ENCODE measurements at regions not wholly inside any gene's neighbourhood (a gene's known extent, or its start where the extent isn't known, plus 50 kb on each side); places are given as distances from the start of the nearest gene placed in this dataset.

- Histone ChIP-seq H3K9me2 (replicated peaks; ENCODE audit: low read depth, low read length) (no peaks in the 10 kb centered on the region), H3K4me2 (ENCODE audit: low read depth, low read length, poor library complexity, severe bottlenecking) (no peak overlapping the region), H3K9ac (ENCODE audit: low read depth, low read length, poor library complexity, severe bottlenecking) (no peak overlapping the region), H3K9me3 (ENCODE audit: insufficient read depth, low read depth, low read length) (no peaks in the 10 kb centered on the region), H3K27me3 (ENCODE audit: insufficient read depth, low read length, poor library complexity, severe bottlenecking) (no peaks in the 10 kb centered on the region), H3F3A (ENCODE audit: low read depth) (no peaks in the 10 kb centered on the region), H3K79me2 (ENCODE audit: insufficient read depth, low read length) (no peaks in the 10 kb centered on the region), H3K36me3 (ENCODE audit: insufficient read depth, low read length) (no peaks in the 10 kb centered on the region), H3K4me1 (ENCODE audit: insufficient read depth, low read length, poor library complexity, severe bottlenecking) (no peaks in the 10 kb centered on the region), H3K4me3 (ENCODE audit: low read length, poor library complexity, severe bottlenecking) (no peak overlapping the region), H2AFZ (ENCODE audit: low read length) (no peak overlapping the region), H4K20me1 (ENCODE audit: insufficient read depth, low read length, poor library complexity, severe bottlenecking) (no peaks in the 10 kb centered on the region)
- no peak for TF ChIP-seq EZH2phosphoT487 (IDR thresholded peaks at IDR 0.05; ENCODE audit: borderline replicate concordance)
- TF ChIP-seq, protein P1, sequence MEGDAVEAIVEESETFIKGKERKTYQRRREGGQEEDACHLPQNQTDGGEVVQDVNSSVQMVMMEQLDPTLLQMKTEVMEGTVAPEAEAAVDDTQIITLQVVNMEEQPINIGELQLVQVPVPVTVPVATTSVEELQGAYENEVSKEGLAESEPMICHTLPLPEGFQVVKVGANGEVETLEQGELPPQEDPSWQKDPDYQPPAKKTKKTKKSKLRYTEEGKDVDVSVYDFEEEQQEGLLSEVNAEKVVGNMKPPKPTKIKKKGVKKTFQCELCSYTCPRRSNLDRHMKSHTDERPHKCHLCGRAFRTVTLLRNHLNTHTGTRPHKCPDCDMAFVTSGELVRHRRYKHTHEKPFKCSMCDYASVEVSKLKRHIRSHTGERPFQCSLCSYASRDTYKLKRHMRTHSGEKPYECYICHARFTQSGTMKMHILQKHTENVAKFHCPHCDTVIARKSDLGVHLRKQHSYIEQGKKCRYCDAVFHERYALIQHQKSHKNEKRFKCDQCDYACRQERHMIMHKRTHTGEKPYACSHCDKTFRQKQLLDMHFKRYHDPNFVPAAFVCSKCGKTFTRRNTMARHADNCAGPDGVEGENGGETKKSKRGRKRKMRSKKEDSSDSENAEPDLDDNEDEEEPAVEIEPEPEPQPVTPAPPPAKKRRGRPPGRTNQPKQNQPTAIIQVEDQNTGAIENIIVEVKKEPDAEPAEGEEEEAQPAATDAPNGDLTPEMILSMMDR (conservative IDR thresholded peaks at IDR 0.05; ENCODE audit: low read length) = no peak
Observed at GRCh38 chr5:179405426-179406030, 60.3 kb upstream of the ADAMTS2 start.

DNA sequence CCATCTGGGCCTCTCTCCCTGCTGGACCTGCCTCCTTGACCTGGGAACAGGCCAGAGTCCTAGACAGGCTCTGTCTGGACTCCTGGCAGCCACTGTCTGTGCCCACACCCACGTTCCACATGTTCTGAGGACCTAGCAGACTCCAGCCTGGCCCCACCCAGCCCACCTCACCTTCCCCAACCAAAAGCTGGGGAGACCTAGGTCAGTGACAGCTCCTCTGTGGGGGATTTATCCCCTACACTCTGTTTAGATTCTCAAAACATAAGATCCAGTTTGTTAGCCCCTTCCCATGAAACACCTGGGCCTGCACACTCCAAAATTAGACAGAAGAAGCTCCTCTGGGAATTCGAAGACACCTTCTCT, 59.8 kb upstream of the ADAMTS2 start:
- no peaks in the 10 kb centered on the region for H3K79me2 ChIP-seq (ENCODE audit: insufficient read depth, low read length)
- no peaks in the 10 kb centered on the region for H3K27me3 ChIP-seq (ENCODE audit: insufficient read depth, low read length, poor library complexity, severe bottlenecking)
- no peaks in the 10 kb centered on the region for H4K20me1 ChIP-seq (ENCODE audit: insufficient read depth, low read length, poor library complexity, severe bottlenecking)
- H3K4me2 ChIP-seq (ENCODE audit: low read depth, low read length, poor library complexity, severe bottlenecking) = no peak overlapping the region
- TF ChIP-seq, protein P1 (conservative IDR thresholded peaks at IDR 0.05; ENCODE audit: low read length) = no peak
- no peak for TF ChIP-seq EZH2phosphoT487 (IDR thresholded peaks at IDR 0.05; ENCODE audit: borderline replicate concordance)
- no peaks in the 10 kb centered on the region for H3K36me3 ChIP-seq (ENCODE audit: insufficient read depth, low read length)
- H3F3A ChIP-seq (ENCODE audit: low read depth) = no peaks in the 10 kb centered on the region
- H3K9ac ChIP-seq (ENCODE audit: low read depth, low read length, poor library complexity, severe bottlenecking) = no peak overlapping the region
- H3K9me3 ChIP-seq (ENCODE audit: insufficient read depth, low read depth, low read length) = no peaks in the 10 kb centered on the region
- H3K4me3 ChIP-seq (ENCODE audit: low read length, poor library complexity, severe bottlenecking) = no peak overlapping the region
- H2AFZ ChIP-seq (ENCODE audit: low read length) = no peak overlapping the region
- H3K9me2 ChIP-seq (replicated peaks; ENCODE audit: low read depth, low read length) = no peaks in the 10 kb centered on the region
- no peaks in the 10 kb centered on the region for H3K4me1 ChIP-seq (ENCODE audit: insufficient read depth, low read length, poor library complexity, severe bottlenecking)

- Histone ChIP-seq H3K36me3 (ENCODE audit: insufficient read depth, low read length) (no peaks in the 10 kb centered on the region), H3K9me3 (ENCODE audit: insufficient read depth, low read depth, low read length) (no peaks in the 10 kb centered on the region), H2AFZ (ENCODE audit: low read length) (no peak overlapping the region), H3K9ac (ENCODE audit: low read depth, low read length, poor library complexity, severe bottlenecking) (no peak overlapping the region), H3K4me1 (ENCODE audit: insufficient read depth, low read length, poor library complexity, severe bottlenecking) (no peaks in the 10 kb centered on the region), H3K27me3 (ENCODE audit: insufficient read depth, low read length, poor library complexity, severe bottlenecking) (no peaks in the 10 kb centered on the region), H3K4me2 (ENCODE audit: low read depth, low read length, poor library complexity, severe bottlenecking) (no peak overlapping the region), H3K9me2 (replicated peaks; ENCODE audit: low read depth, low read length) (no peaks in the 10 kb centered on the region), H3K4me3 (ENCODE audit: low read length, poor library complexity, severe bottlenecking) (no peak overlapping the region), H4K20me1 (ENCODE audit: insufficient read depth, low read length, poor library complexity, severe bottlenecking) (no peaks in the 10 kb centered on the region), H3K79me2 (ENCODE audit: insufficient read depth, low read length) (no peaks in the 10 kb centered on the region), H3F3A (ENCODE audit: low read depth) (no peaks in the 10 kb centered on the region)
- no peak for TF ChIP-seq EZH2phosphoT487 (IDR thresholded peaks at IDR 0.05; ENCODE audit: borderline replicate concordance)
- TF ChIP-seq, protein P1 (conservative IDR thresholded peaks at IDR 0.05; ENCODE audit: low read length) = no peak
Observed at GRCh38 chr5:179404321-179405053, 59.2 kb upstream of the ADAMTS2 start.
